SK-N-SH (cell line): ENCODE measurements at regions not wholly inside any gene's neighbourhood (a gene's known extent, or its start where the extent isn't known, plus 50 kb on each side); places are given as distances from the start of the nearest gene placed in this dataset.

Experiments used
- CTCF ChIA-PET: fragments of 300-600, 350-600 bp; formaldehyde crosslinking; extraction: SDS; loops from one replicate; lab custom pipeline; 2021; lab: Yijun Ruan, JAX
- POLR2A ChIA-PET: fragments of 350-600 bp; sonication (Branson Sonifier 250); formaldehyde crosslinking; extraction: SDS; loops from one replicate; lab custom pipeline; 2020; ENCODE audit warnings: antibody characterized with exemption, inconsistent platforms; lab: Yijun Ruan, JAX
- DNase-seq: peaks from one replicate; pipeline ENCODE4 v3.0.0; 2012
- H2AFZ ChIP-seq: fragments of 200-600 bp; sonication (generic); 2 replicates; pipeline ENCODE4 v1.8.1; 2016; ENCODE audit warnings: antibody characterized with exemption, mild to moderate bottlenecking, low read depth
- H3F3A ChIP-seq: fragments of 200-600 bp; sonication (generic); replicated peaks from 2 replicates; pipeline ENCODE3; 2016; ENCODE audit warnings: antibody characterized with exemption, mild to moderate bottlenecking; ENCODE audit not compliant: insufficient read depth
- H3K27ac ChIP-seq, 2 experiments: fragments of 200-500 bp in 1 of 2; fragments of 200-600 bp in 1 of 2; sonication (Bioruptor generic) in 1 of 2; sonication (generic), shearing (Covaris generic) in 1 of 2; 2 replicates each; pipeline versions ENCODE4 v1.5.1 to v1.6.1; 2014 to 2016; ENCODE audit warnings: low read depth in 2 of 2, inconsistent platforms in 1 of 2, low read length in 1 of 2, mild to moderate bottlenecking in 1 of 2, mixed read lengths in 1 of 2
- H3K27me3 ChIP-seq: fragments of 200-600 bp; sonication (generic), shearing (Covaris generic); 2 replicates; pipeline ENCODE4 v1.6.1; 2016; ENCODE audit warnings: mixed run types; ENCODE audit not compliant: insufficient read depth
- H3K36me3 ChIP-seq, 2 experiments: fragments of 200-500 bp in 1 of 2; fragments of 200-600 bp in 1 of 2; sonication (Bioruptor generic) in 1 of 2; sonication (generic) in 1 of 2; replicated peaks in 1 of 2; 2 replicates each; pipeline versions ENCODE3 to v1.5.1; 2014 to 2016; ENCODE audit warnings: low read length in 1 of 2, mild to moderate bottlenecking in 1 of 2; ENCODE audit not compliant: insufficient read depth in 2 of 2, control insufficient read depth in 1 of 2
- H3K4me1 ChIP-seq, 2 experiments: fragments of 200-500 bp in 1 of 2; fragments of 200-600 bp in 1 of 2; sonication (Bioruptor generic) in 1 of 2; sonication (generic), shearing (Covaris generic) in 1 of 2; 2 replicates each; pipeline versions ENCODE4 v1.5.1 to v1.6.1; 2014 to 2016; ENCODE audit warnings: low read depth in 1 of 2, low read length in 1 of 2, mixed run types in 1 of 2; ENCODE audit not compliant: insufficient read depth in 2 of 2, control insufficient read depth in 1 of 2
- H3K4me2 ChIP-seq: fragments of 200-600 bp; sonication (generic), shearing (Covaris generic); 2 replicates; pipeline ENCODE4 v1.6.1; 2017; ENCODE audit warnings: mixed run types
- H3K4me3 ChIP-seq, 2 experiments: fragments of 200-500 bp in 1 of 2; fragments of 200-600 bp in 1 of 2; sonication (Bioruptor generic) in 1 of 2; sonication (generic), shearing (Covaris generic) in 1 of 2; 2 replicates each; pipeline versions ENCODE4 v1.5.1 to v1.8.1; 2014 to 2016; ENCODE audit warnings: low read depth in 2 of 2, inconsistent platforms in 1 of 2, low read length in 1 of 2, mild to moderate bottlenecking in 1 of 2, mixed read lengths in 1 of 2, moderate library complexity in 1 of 2
- H3K79me2 ChIP-seq: fragments of 200-600 bp; sonication (generic); 2 replicates; pipeline ENCODE4 v1.8.1; 2017; ENCODE audit warnings: mild to moderate bottlenecking; ENCODE audit not compliant: insufficient read depth
- H3K9ac ChIP-seq: fragments of 200-600 bp; sonication (generic); 2 replicates; pipeline ENCODE4 v1.6.1; 2017; ENCODE audit warnings: mixed run types
- H3K9me2 ChIP-seq: fragments of 200-600 bp; sonication (generic); 2 replicates; pipeline ENCODE4 v1.6.1; 2017; ENCODE audit warnings: mixed run types
- H3K9me3 ChIP-seq: fragments of 200-600 bp; sonication (generic); 2 replicates; pipeline ENCODE4 v1.6.1; 2017; ENCODE audit warnings: mixed run types, mild to moderate bottlenecking, moderate library complexity
- H4K20me1 ChIP-seq: fragments of 200-600 bp; sonication (generic); 2 replicates; pipeline ENCODE4 v1.6.1; 2017; ENCODE audit warnings: mild to moderate bottlenecking, mixed run types; ENCODE audit not compliant: insufficient read depth
- CHD2 ChIP-seq: fragments of 150-350 bp; IDR thresholded peaks from 2 replicates; pipeline ENCODE4 v1.6.1; 2018; ENCODE audit warnings: low read length; ENCODE audit not compliant: partially characterized antibody
- FOXM1 ChIP-seq: IDR thresholded peaks from 2 replicates; pipeline ENCODE4 v1.4.0; 2012; ENCODE audit warnings: low read depth, mild to moderate bottlenecking
- GABPA ChIP-seq: IDR thresholded peaks from 2 replicates; pipeline ENCODE4 v1.4.0; 2012; ENCODE audit warnings: low read depth, mild to moderate bottlenecking
- MAX ChIP-seq: IDR thresholded peaks from 2 replicates; pipeline ENCODE4 v1.4.0; 2012; ENCODE audit warnings: low read depth
- MEF2A ChIP-seq: IDR thresholded peaks from 2 replicates; pipeline ENCODE4 v1.4.0; 2012; ENCODE audit warnings: low read depth, borderline replicate concordance
- RAD21 ChIP-seq: IDR thresholded peaks from 2 replicates; pipeline ENCODE4 v1.6.1; 2012; ENCODE audit warnings: mild to moderate bottlenecking, low read length
- RCOR1 ChIP-seq: fragments of 150-350 bp; IDR thresholded peaks from 2 replicates; pipeline ENCODE4 v1.6.1; 2017; ENCODE audit warnings: antibody characterized with exemption, low read length
- RFX5 ChIP-seq: IDR thresholded peaks from 2 replicates; pipeline ENCODE4 v1.6.1; 2012; ENCODE audit warnings: mild to moderate bottlenecking, improper control_type of control experiment, low read length
- SIN3A ChIP-seq: IDR thresholded peaks from 2 replicates; pipeline ENCODE4 v1.6.1; 2012; ENCODE audit warnings: low read depth, mild to moderate bottlenecking, low read length, moderate library complexity, borderline replicate concordance
- TEAD4 ChIP-seq: IDR thresholded peaks from 2 replicates; pipeline ENCODE4 v1.4.0; 2012; ENCODE audit warnings: mild to moderate bottlenecking, borderline replicate concordance; ENCODE audit not compliant: insufficient read depth
- USF2 ChIP-seq: fragments of 150-350 bp; IDR thresholded peaks from 2 replicates; pipeline ENCODE4 v1.6.1; 2017; ENCODE audit warnings: antibody characterized with exemption, low read length, low read depth, borderline replicate concordance
- WGBS: methylation state at CpG from one replicate; pipeline ENCODE4 v1.1.6; 2017; ENCODE audit warnings: low lambda C conversion rate; 5-methylcytosine and 5-hydroxymethylcytosine counted together

GRCh38 chr7:427506-428103 lies 92.0 kb downstream of the PDGFA start:
- CTCF ChIA-PET, result no interaction called here
- no peaks in the 10 kb centered on the region for H3K4me1 ChIP-seq
- no peak for TF ChIP-seq SIN3A
- no peak for TF ChIP-seq CHD2
- no peak for TF ChIP-seq MAX
- TF ChIP-seq USF2, result no peak
- no peak for TF ChIP-seq RCOR1
- TF ChIP-seq, all 33 proteins: peak for 0
- no peak overlapping the region for H3K4me3 ChIP-seq
- H3F3A ChIP-seq, result no peaks in the 10 kb centered on the region
- H4K20me1 ChIP-seq, result no peaks in the 10 kb centered on the region
- POLR2A ChIA-PET, result no interaction called here
- no peak overlapping the region for H3K9ac ChIP-seq
- H3K27ac ChIP-seq, result no peak overlapping the region
- DNase-seq, result no peak
- H3K36me3 ChIP-seq, result no peaks in the 10 kb centered on the region
- 50% methylated on average over 18 of the region's 18 CpGs for WGBS
- no peaks in the 10 kb centered on the region; the same call in 1 of the 2 replicates for H3K27me3 ChIP-seq
- no peaks in the 10 kb centered on the region for H3K9me3 ChIP-seq
- no peak overlapping the region for H2AFZ ChIP-seq
- H3K9me2 ChIP-seq, result no peaks in the 10 kb centered on the region
- no peak overlapping the region for H3K4me2 ChIP-seq
- H3K79me2 ChIP-seq, result no peaks in the 10 kb centered on the region

- WGBS, result 79% methylated on average over 18 of the region's 18 CpGs
- H3K9me2 ChIP-seq, result no peaks in the 10 kb centered on the region
- H3K4me1 ChIP-seq, result no peaks in the 10 kb centered on the region
- H3F3A ChIP-seq, result no peaks in the 10 kb centered on the region
- H3K9me3 ChIP-seq, result no peaks in the 10 kb centered on the region
- H3K4me3 ChIP-seq, result no peak overlapping the region
- no peak overlapping the region for H2AFZ ChIP-seq
- POLR2A ChIA-PET, result no interaction called here
- no peak for DNase-seq
- no peaks in the 10 kb centered on the region for H3K27me3 ChIP-seq
- H3K9ac ChIP-seq, result no peak overlapping the region
- H3K4me2 ChIP-seq, result no peak overlapping the region
- H3K36me3 ChIP-seq, result no peaks in the 10 kb centered on the region
- TF ChIP-seq GABPA, result no peak
- TF ChIP-seq RFX5, result no peak
- no peak for TF ChIP-seq TEAD4
- TF ChIP-seq SIN3A, result no peak
- TF ChIP-seq RAD21, result no peak
- TF ChIP-seq MEF2A, result no peak
- TF ChIP-seq FOXM1, result no peak
- no peaks in the 10 kb centered on the region for H3K79me2 ChIP-seq
- H4K20me1 ChIP-seq, result no peaks in the 10 kb centered on the region
- H3K27ac ChIP-seq, result no peak overlapping the region
- CTCF ChIA-PET, result no interaction called here
Observed at GRCh38 chr7:428387-428786, 91.3 kb downstream of the PDGFA start.
